ENCODE measurements at regions not wholly inside any gene's neighbourhood (a gene's known extent, or its start where the extent isn't known, plus 50 kb on each side); places are given as distances from the start of the nearest gene placed in this dataset.

DNA sequence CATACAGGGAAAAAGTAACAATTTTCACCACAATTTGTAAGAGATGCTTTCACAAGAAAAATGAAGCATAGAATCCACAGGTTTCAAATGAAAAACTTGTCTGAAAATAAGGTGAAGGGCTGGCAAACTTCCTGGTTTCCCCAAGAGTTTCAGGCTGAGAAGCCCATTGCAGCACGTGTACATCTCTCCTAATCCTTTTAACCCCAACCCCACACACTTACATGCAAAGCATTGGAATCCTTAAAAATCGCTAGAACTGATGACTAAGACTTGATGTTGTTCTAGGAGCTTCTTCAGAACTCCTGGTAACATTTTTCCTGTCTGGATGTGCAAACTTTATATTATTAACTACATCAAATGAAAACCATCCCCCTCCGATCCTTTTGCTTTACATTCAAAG, 317.8 kb upstream of the RGMB start:
- no peaks in the 10 kb centered on the region for H3K4me1 Mint-ChIP-seq
- no peaks in the 10 kb centered on the region for H3K27me3 ChIP-seq (ENCODE audit: control insufficient read depth, insufficient read depth, low read length)
- no peaks in the 10 kb centered on the region for H3K36me3 Mint-ChIP-seq
- no peak overlapping the region for H3K4me3 ChIP-seq (ENCODE audit: low read length)
- DNase-seq (no peak), ATAC-seq (no peak)
- H3K36me3 ChIP-seq (ENCODE audit: control insufficient read depth, insufficient read depth, low read length) = no peaks in the 10 kb centered on the region
- TF ChIP-seq, protein P1, sequence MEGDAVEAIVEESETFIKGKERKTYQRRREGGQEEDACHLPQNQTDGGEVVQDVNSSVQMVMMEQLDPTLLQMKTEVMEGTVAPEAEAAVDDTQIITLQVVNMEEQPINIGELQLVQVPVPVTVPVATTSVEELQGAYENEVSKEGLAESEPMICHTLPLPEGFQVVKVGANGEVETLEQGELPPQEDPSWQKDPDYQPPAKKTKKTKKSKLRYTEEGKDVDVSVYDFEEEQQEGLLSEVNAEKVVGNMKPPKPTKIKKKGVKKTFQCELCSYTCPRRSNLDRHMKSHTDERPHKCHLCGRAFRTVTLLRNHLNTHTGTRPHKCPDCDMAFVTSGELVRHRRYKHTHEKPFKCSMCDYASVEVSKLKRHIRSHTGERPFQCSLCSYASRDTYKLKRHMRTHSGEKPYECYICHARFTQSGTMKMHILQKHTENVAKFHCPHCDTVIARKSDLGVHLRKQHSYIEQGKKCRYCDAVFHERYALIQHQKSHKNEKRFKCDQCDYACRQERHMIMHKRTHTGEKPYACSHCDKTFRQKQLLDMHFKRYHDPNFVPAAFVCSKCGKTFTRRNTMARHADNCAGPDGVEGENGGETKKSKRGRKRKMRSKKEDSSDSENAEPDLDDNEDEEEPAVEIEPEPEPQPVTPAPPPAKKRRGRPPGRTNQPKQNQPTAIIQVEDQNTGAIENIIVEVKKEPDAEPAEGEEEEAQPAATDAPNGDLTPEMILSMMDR (IDR thresholded peaks at IDR 0.05) = no peak
- no peaks in the 10 kb centered on the region for H3K9me3 ChIP-seq (ENCODE audit: control insufficient read depth, insufficient read depth, low read length)
- H3K4me1 ChIP-seq (ENCODE audit: control insufficient read depth, insufficient read depth, low read length) = no peaks in the 10 kb centered on the region
- no peak overlapping the region for H3K4me3 Mint-ChIP-seq
- no peak overlapping the region for H3K27ac Mint-ChIP-seq
- intact Hi-C loops (cut with micrococcal nuclease) = no loop called here
- H3K27ac ChIP-seq (ENCODE audit: low read length) = no peak overlapping the region
- WGBS (ENCODE audit: insufficient coverage) = 72% methylated on average over 2 of the region's 3 CpGs
- H3K27me3 Mint-ChIP-seq (ENCODE audit: low read depth in 2 of 2) = no peaks in the 10 kb centered on the region
- peaks cover 2 to 6% of the 10 kb centered on the region in 2 donors for H3K9me3 Mint-ChIP-seq

DNA sequence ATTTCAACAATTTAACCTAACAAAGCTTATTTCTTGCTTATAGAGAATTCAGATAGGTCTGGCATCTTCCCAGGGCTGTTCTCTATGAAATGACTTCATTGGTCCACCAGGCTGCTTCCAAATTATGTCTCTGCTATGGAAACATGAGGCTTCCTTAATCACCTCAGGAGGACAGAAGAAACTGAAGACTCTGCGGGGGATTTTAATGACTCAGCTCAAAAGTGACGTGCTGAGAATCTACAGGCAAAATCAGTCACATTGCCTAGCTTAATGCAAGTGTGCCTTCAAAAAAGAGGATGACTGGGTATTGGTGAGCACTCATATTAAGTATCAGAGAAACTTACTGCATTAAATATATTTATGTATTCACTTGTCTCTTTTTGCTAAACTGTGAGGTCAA, 315.5 kb upstream of the RGMB start:
- intact Hi-C loops (cut with micrococcal nuclease) = no loop called here
- Histone ChIP-seq H3K4me1 (ENCODE audit: control insufficient read depth, insufficient read depth, low read length) (no peaks in the 10 kb centered on the region), H3K36me3 (ENCODE audit: control insufficient read depth, insufficient read depth, low read length) (no peaks in the 10 kb centered on the region), H3K27ac (ENCODE audit: low read length) (no peak overlapping the region), H3K9me3 (ENCODE audit: control insufficient read depth, insufficient read depth, low read length) (no peaks in the 10 kb centered on the region), H3K27me3 (ENCODE audit: control insufficient read depth, insufficient read depth, low read length) (no peaks in the 10 kb centered on the region), H3K4me3 (ENCODE audit: low read length) (no peak overlapping the region)
- WGBS (ENCODE audit: insufficient coverage) = 80% methylated on average over 2 of the region's 2 CpGs
- Mint-ChIP-seq H3K27ac (no peak overlapping the region), H3K27me3 (ENCODE audit: low read depth in 2 of 2) (no peaks in the 10 kb centered on the region), H3K36me3 (no peaks in the 10 kb centered on the region), H3K9me3 (peaks cover 9 to 12% of the 10 kb centered on the region in 2 donors), H3K4me3 (no peak overlapping the region), H3K4me1 (no peaks in the 10 kb centered on the region)
- TF ChIP-seq, protein P1 (IDR thresholded peaks at IDR 0.05) = no peak
- DNase-seq (no peak), ATAC-seq (no peak)

DNA sequence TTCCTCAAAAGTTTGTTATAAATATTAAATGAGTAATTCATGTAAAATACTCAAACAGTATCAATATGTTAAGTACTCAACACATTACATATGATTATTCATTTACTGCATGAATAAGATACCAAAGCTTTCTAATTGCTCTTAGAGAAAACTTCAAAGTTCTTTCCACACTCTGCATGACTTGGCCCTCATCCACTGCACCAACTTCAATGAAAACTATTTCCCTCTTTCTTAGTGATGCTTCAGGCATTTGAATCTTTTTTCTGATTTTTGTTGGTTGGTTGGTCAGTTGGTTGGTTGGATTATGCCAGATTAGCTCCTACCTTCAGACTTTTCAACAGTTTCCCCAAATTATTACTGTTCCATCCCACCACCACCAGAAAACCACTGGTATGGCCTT, 314.7 kb upstream of the RGMB start:
- Mint-ChIP-seq H3K27ac (no peak overlapping the region), H3K36me3 (no peaks in the 10 kb centered on the region), H3K4me3 (no peak overlapping the region), H3K27me3 (ENCODE audit: low read depth in 2 of 2) (no peaks in the 10 kb centered on the region), H3K9me3 (peaks cover 11 to 14% of the 10 kb centered on the region in 2 donors), H3K4me1 (no peaks in the 10 kb centered on the region)
- ATAC-seq (no peak), DNase-seq (no peak)
- Histone ChIP-seq H3K36me3 (ENCODE audit: control insufficient read depth, insufficient read depth, low read length) (no peaks in the 10 kb centered on the region), H3K9me3 (ENCODE audit: control insufficient read depth, insufficient read depth, low read length) (no peaks in the 10 kb centered on the region), H3K4me3 (ENCODE audit: low read length) (no peak overlapping the region), H3K27me3 (ENCODE audit: control insufficient read depth, insufficient read depth, low read length) (no peaks in the 10 kb centered on the region), H3K27ac (ENCODE audit: low read length) (no peak overlapping the region), H3K4me1 (ENCODE audit: control insufficient read depth, insufficient read depth, low read length) (no peaks in the 10 kb centered on the region)
- TF ChIP-seq, protein P1 (IDR thresholded peaks at IDR 0.05) = no peak
- intact Hi-C loops (cut with micrococcal nuclease) = no loop called here

DNA sequence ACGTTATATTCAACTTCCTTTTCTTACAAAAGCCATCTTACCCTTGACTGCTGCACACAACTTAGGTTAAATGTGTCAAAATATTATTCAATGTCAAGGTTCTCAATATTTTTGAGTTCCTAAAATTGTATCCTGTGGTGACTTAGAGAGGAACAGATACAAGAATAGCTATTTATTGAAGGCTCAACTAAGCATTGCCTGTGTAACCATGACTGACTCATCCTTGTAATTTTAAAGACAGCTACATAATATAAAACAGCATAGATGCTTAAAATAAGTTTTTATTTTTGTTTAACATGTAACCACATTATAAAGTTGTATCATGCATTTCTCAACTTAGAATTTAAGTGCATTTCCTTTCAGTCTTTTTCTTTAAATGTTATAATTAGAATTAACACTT, 312.9 kb upstream of the RGMB start:
- no peaks in the 10 kb centered on the region for H3K36me3 Mint-ChIP-seq
- no peak overlapping the region for H3K4me3 Mint-ChIP-seq
- intact Hi-C loops (cut with micrococcal nuclease) = no loop called here
- H3K27me3 Mint-ChIP-seq (ENCODE audit: low read depth in 2 of 2) = no peaks in the 10 kb centered on the region
- Histone ChIP-seq H3K27me3 (ENCODE audit: control insufficient read depth, insufficient read depth, low read length) (no peaks in the 10 kb centered on the region), H3K4me1 (ENCODE audit: control insufficient read depth, insufficient read depth, low read length) (no peaks in the 10 kb centered on the region), H3K36me3 (ENCODE audit: control insufficient read depth, insufficient read depth, low read length) (no peaks in the 10 kb centered on the region), H3K4me3 (ENCODE audit: low read length) (no peak overlapping the region), H3K9me3 (ENCODE audit: control insufficient read depth, insufficient read depth, low read length) (no peaks in the 10 kb centered on the region), H3K27ac (ENCODE audit: low read length) (no peak overlapping the region)
- no peak for ATAC-seq
- H3K9me3 Mint-ChIP-seq = peaks cover 13 to 17% of the 10 kb centered on the region in 2 donors
- TF ChIP-seq, protein P1 (IDR thresholded peaks at IDR 0.05) = no peak
- H3K4me1 Mint-ChIP-seq = no peaks in the 10 kb centered on the region
- no peak overlapping the region for H3K27ac Mint-ChIP-seq
- no peak for DNase-seq
- WGBS (ENCODE audit: insufficient coverage) = no CpG with 5 or more reads among the region's 1 CpG
